Caco-2 (cell line): ENCODE measurements at regions not wholly inside any gene's neighbourhood (a gene's known extent, or its start where the extent isn't known, plus 50 kb on each side); places are given as distances from the start of the nearest gene placed in this dataset.
A peak's percentile ranks its signal among the peaks of the same experiment; 100 is the strongest.

Experiments
- BruUV-seq: library from RNA; stranded (reverse); fragments of 400-500 nt; replicated peaks from 2 replicates; lab custom pipeline; 2021; lab: Mats Ljungman, UMichigan
- CTCF ChIA-PET: fragments of 300-600 bp; sonication (Branson Sonifier 250); formaldehyde crosslinking; loops from one replicate; lab custom pipeline; 2022; ENCODE audit warnings: antibody characterized with exemption; lab: Charles Lee
- POLR2A ChIA-PET: fragments of 300-600 bp; sonication (Branson Sonifier 250); formaldehyde crosslinking; loops from one replicate; lab custom pipeline; 2022; ENCODE audit warnings: antibody characterized with exemption; lab: Charles Lee
- DNase-seq, 2 experiments: peaks; one replicate each; pipeline versions ENCODE4 v3.0.0 to v3.0.0-alpha.2; 2020 to 2022
- H3K27me3 ChIP-seq: replicated peaks from 2 replicates; pipeline ENCODE4 v1.6.0; 2011; ENCODE audit warnings: low read length; ENCODE audit not compliant: control insufficient read depth, insufficient read depth
- H3K36me3 ChIP-seq: 2 replicates; pipeline ENCODE4 v1.5.1; 2011; ENCODE audit warnings: low read length; ENCODE audit not compliant: control insufficient read depth, insufficient read depth
- H3K4me1 ChIP-seq: fragments of 250-450 bp; sonication (Bioruptor Pico); 2 replicates; pipeline ENCODE4 v1.5.1; 2020; ENCODE audit warnings: mild to moderate bottlenecking
- H3K4me3 ChIP-seq: 2 replicates; pipeline ENCODE4 v1.5.1; 2011; ENCODE audit warnings: low read depth, mild to moderate bottlenecking, control low read depth, low read length
- H3K9me3 ChIP-seq: fragments of 250-450 bp; sonication (Bioruptor Pico); 2 replicates; pipeline ENCODE4 v1.5.1; 2020; ENCODE audit warnings: mild to moderate bottlenecking, moderate library complexity
- H3K27ac Mint-ChIP-seq: one replicate; pipeline ENCODE4 v1.8.0; 2022; ENCODE audit warnings: mixed read lengths; ENCODE audit not compliant: unreplicated experiment
- H3K27me3 Mint-ChIP-seq: one replicate; pipeline ENCODE4 v1.8.0; 2022; ENCODE audit warnings: mixed read lengths; ENCODE audit not compliant: insufficient read depth, unreplicated experiment
- H3K36me3 Mint-ChIP-seq: one replicate; pipeline ENCODE4 v1.8.0; 2022; ENCODE audit warnings: mild to moderate bottlenecking, mixed read lengths; ENCODE audit not compliant: insufficient read depth, unreplicated experiment
- H3K4me1 Mint-ChIP-seq: one replicate; pipeline ENCODE4 v1.8.0; 2022; ENCODE audit warnings: low read depth, mixed read lengths; ENCODE audit not compliant: unreplicated experiment
- H3K4me3 Mint-ChIP-seq: one replicate; pipeline ENCODE4 v1.8.0; 2022; ENCODE audit warnings: mild to moderate bottlenecking, moderate library complexity, mixed read lengths; ENCODE audit not compliant: unreplicated experiment
- H3K9me3 Mint-ChIP-seq: one replicate; pipeline ENCODE4 v1.8.0; 2022; ENCODE audit warnings: mixed read lengths; ENCODE audit not compliant: unreplicated experiment
- CTCF ChIP-seq, 2 experiments: fragments of 200-600 bp in 1 of 2; IDR thresholded peaks; 1 replicate in 1 of 2; 2 replicates in 1 of 2; pipeline versions ENCODE4 v1.5.1 to v1.8.0; 2011 to 2022; ENCODE audit warnings: antibody characterized with exemption in 1 of 2, control low read depth in 1 of 2, inconsistent platforms in 1 of 2, low read depth in 1 of 2, low read length in 1 of 2, mild to moderate bottlenecking in 1 of 2, moderate library complexity in 1 of 2; ENCODE audit not compliant: insufficient read depth in 1 of 2, severe bottlenecking in 1 of 2, unreplicated experiment in 1 of 2
- intact Hi-C: fragments of 100-400 bp; cut with micrococcal nuclease; formaldehyde crosslinking; loops from one replicate; pipeline ENCODE4 v1.10.0; 2022; ENCODE audit not compliant: unreplicated experiment

GRCh38 chr20:50251992-50252511, 61.4 kb downstream of the CEBPB start:
- no peak for DNase-seq
- TF ChIP-seq CTCF (IDR thresholded peaks at IDR 0.05; ENCODE audit: insufficient read depth in 1 of 2, low read depth in 1 of 2, low read length in 1 of 2, severe bottlenecking in 1 of 2, unreplicated experiment in 1 of 2), result no peak
- no peaks in the 10 kb centered on the region for H3K27me3 ChIP-seq
- no peaks in the 10 kb centered on the region for H3K36me3 Mint-ChIP-seq
- no peaks in the 10 kb centered on the region for H3K27me3 Mint-ChIP-seq
- H3K4me1 Mint-ChIP-seq, result peaks cover 16% of the 10 kb centered on the region
- H3K9me3 ChIP-seq, result no peaks in the 10 kb centered on the region
- POLR2A ChIA-PET, result no interaction called here
- H3K4me3 ChIP-seq, result no peak overlapping the region
- no peaks in the 10 kb centered on the region for H3K36me3 ChIP-seq
- CTCF ChIA-PET, result no interaction called here
- peaks cover 10% of the 10 kb centered on the region for H3K4me1 ChIP-seq
- H3K9me3 Mint-ChIP-seq, result no peaks in the 10 kb centered on the region
- peak overlapping the region; percentile 17 for H3K27ac Mint-ChIP-seq
- no peak overlapping the region for H3K4me3 Mint-ChIP-seq
- BruUV-seq, result no TSS peak
- intact Hi-C loops, result no loop called here

- intact Hi-C loops, result no loop called here
- no TSS peak for BruUV-seq
- DNase-seq, result no peak
- H3K9me3 Mint-ChIP-seq, result no peaks in the 10 kb centered on the region
- Histone ChIP-seq H3K4me3 (no peak overlapping the region), H3K9me3 (no peaks in the 10 kb centered on the region), H3K27me3 (no peaks in the 10 kb centered on the region), H3K36me3 (no peaks in the 10 kb centered on the region), H3K4me1 (0 out of 2 replicates have a peak, but pooled peaks cover 6% of the 10 kb centered on the region)
- no peaks in the 10 kb centered on the region for H3K27me3 Mint-ChIP-seq
- CTCF ChIA-PET, result no interaction called here
- H3K4me1 Mint-ChIP-seq, result peaks cover 11% of the 10 kb centered on the region
- H3K4me3 Mint-ChIP-seq, result no peak overlapping the region
- POLR2A ChIA-PET, result no interaction called here
- H3K36me3 Mint-ChIP-seq, result no peaks in the 10 kb centered on the region
- no peak overlapping the region for H3K27ac Mint-ChIP-seq
- no peak for TF ChIP-seq CTCF (IDR thresholded peaks at IDR 0.05; ENCODE audit: insufficient read depth in 1 of 2, low read depth in 1 of 2, low read length in 1 of 2, severe bottlenecking in 1 of 2, unreplicated experiment in 1 of 2)
Measured at GRCh38 chr20:50252701-50253100, 62.1 kb downstream of the CEBPB start.

GRCh38 chr20:50253101-50253500, 62.5 kb downstream of the CEBPB start:
- H3K9me3 Mint-ChIP-seq, result no peaks in the 10 kb centered on the region
- no peaks in the 10 kb centered on the region for H3K27me3 Mint-ChIP-seq
- H3K27ac Mint-ChIP-seq, result no peak overlapping the region
- Histone ChIP-seq H3K36me3 (no peaks in the 10 kb centered on the region), H3K27me3 (no peaks in the 10 kb centered on the region), H3K9me3 (no peaks in the 10 kb centered on the region), H3K4me3 (no peak overlapping the region), H3K4me1 (0 out of 2 replicates have a peak, but pooled peaks cover 6% of the 10 kb centered on the region)
- H3K4me1 Mint-ChIP-seq, result peaks cover 8% of the 10 kb centered on the region
- no peaks in the 10 kb centered on the region for H3K36me3 Mint-ChIP-seq
- ChIA-PET CTCF (no interaction called here), POLR2A (no interaction called here)
- no peak for TF ChIP-seq CTCF (IDR thresholded peaks at IDR 0.05; ENCODE audit: insufficient read depth in 1 of 2, low read depth in 1 of 2, low read length in 1 of 2, severe bottlenecking in 1 of 2, unreplicated experiment in 1 of 2)
- no peak for DNase-seq
- no TSS peak for BruUV-seq
- intact Hi-C loops, result no loop called here
- H3K4me3 Mint-ChIP-seq, result no peak overlapping the region
